DOHH2 (cell line): ENCODE measurements at regions not wholly inside any gene's neighbourhood (a gene's known extent, or its start where the extent isn't known, plus 50 kb on each side); places are given as distances from the start of the nearest gene placed in this dataset.

ENCODE experiments used
- EZH2phosphoT487 ChIP-seq: fragments of 200-600 bp; sonication (generic); IDR thresholded peaks from 2 replicates; pipeline ENCODE4 v1.6.1; 2017; ENCODE audit warnings: borderline replicate concordance, mild to moderate bottlenecking, antibody characterized with exemption, low read length, moderate library complexity, mixed read lengths
- TF ChIP-seq, protein P1 (sequence below): fragments of 200-600 bp; sonication (generic); IDR thresholded peaks from one replicate; pipeline ENCODE4 v1.5.1; 2014; ENCODE audit warnings: antibody characterized with exemption, mild to moderate bottlenecking, low read depth, low read length; ENCODE audit not compliant: poor library complexity, severe bottlenecking

DNA sequence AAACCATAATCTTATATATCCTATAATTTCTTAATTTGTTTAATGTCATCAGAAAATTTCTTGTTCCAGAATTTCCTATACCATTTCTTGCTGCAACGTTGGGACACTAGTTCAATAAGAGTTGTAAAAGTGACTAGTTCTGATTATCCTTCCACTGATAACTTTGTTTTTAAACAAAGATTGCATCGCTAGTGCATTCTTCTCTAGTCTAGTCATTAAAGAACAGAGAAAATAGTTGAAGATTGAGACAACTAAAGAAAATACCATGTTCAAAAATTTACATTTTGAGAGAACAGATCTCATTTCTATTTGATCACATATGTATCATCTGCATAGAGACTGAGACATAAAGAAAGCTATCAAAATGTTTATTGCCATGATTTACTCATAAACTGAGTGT is 1888.2 kb downstream of the EFNA5 start:
- TF ChIP-seq, protein P1, sequence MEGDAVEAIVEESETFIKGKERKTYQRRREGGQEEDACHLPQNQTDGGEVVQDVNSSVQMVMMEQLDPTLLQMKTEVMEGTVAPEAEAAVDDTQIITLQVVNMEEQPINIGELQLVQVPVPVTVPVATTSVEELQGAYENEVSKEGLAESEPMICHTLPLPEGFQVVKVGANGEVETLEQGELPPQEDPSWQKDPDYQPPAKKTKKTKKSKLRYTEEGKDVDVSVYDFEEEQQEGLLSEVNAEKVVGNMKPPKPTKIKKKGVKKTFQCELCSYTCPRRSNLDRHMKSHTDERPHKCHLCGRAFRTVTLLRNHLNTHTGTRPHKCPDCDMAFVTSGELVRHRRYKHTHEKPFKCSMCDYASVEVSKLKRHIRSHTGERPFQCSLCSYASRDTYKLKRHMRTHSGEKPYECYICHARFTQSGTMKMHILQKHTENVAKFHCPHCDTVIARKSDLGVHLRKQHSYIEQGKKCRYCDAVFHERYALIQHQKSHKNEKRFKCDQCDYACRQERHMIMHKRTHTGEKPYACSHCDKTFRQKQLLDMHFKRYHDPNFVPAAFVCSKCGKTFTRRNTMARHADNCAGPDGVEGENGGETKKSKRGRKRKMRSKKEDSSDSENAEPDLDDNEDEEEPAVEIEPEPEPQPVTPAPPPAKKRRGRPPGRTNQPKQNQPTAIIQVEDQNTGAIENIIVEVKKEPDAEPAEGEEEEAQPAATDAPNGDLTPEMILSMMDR, result no peak
- no peak for TF ChIP-seq EZH2phosphoT487
